ENCODE measurements at regions not wholly inside any gene's neighbourhood (a gene's known extent, or its start where the extent isn't known, plus 50 kb on each side); places are given as distances from the start of the nearest gene placed in this dataset.

DNA sequence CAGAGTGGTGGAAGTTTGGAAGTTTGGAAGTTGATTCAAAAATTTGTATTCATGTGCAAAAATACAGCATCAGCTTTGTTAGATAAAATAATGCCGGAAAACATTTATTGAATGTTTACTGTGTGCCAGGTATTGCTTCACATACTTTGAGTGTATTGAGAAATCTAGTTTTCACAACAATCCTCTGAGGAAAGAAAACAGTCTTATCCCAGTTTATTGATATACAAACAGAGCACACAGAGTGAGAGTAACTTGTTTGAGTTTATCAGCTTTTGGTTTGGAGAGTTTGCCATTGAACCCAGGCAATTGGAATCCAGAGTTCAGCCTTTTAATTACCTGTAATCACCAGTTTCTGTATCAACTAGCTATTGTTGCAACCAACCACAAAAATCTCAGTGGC lies 127.2 kb upstream of the RPS6KA3 start:
- DNase-seq (ENCODE audit: low spot score) = no peak

GRCh38 chrX:20388594-20388993 lies 121.9 kb upstream of the RPS6KA3 start:
- no peak for DNase-seq (ENCODE audit: low spot score)

GRCh38 chrX:20383477-20383876 lies 116.8 kb upstream of the RPS6KA3 start:
- no peak for DNase-seq (ENCODE audit: low spot score)

- DNase-seq (ENCODE audit: low spot score) = no peak
Measured at GRCh38 chrX:20382518-20383297, 116.0 kb upstream of the RPS6KA3 start.

DNA sequence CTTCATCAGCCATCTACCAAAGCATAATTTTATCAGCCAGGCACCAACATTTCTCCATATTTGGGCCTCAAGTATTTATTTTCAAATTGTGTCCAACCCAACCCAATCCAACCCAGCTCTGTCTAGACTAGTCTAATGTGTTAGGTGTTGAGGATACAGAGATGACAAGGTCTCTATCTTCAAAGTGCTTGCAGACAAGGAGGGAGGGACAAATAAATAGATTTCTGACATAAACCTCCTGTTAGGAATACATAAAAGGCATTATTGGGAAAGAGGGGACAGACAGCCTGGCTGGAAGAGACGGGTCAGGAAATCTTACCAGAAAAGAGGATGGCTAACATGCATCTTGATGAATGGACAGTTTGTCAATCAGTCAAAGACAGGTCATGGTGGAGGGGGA lies 115.4 kb upstream of the RPS6KA3 start:
- DNase-seq (ENCODE audit: low spot score) = no peak

GRCh38 chrX:20378233-20378920 lies 111.7 kb upstream of the RPS6KA3 start:
- no peak for DNase-seq (ENCODE audit: low spot score)

GRCh38 chrX:20374900-20375438 lies 108.3 kb upstream of the RPS6KA3 start:
- no peak for DNase-seq (ENCODE audit: low spot score)

- DNase-seq (ENCODE audit: low spot score) = no peak
Measured at GRCh38 chrX:20374450-20374849, 107.7 kb upstream of the RPS6KA3 start.

GRCh38 chrX:20373063-20373462 lies 106.4 kb upstream of the RPS6KA3 start:
- DNase-seq (ENCODE audit: low spot score) = no peak

DNA sequence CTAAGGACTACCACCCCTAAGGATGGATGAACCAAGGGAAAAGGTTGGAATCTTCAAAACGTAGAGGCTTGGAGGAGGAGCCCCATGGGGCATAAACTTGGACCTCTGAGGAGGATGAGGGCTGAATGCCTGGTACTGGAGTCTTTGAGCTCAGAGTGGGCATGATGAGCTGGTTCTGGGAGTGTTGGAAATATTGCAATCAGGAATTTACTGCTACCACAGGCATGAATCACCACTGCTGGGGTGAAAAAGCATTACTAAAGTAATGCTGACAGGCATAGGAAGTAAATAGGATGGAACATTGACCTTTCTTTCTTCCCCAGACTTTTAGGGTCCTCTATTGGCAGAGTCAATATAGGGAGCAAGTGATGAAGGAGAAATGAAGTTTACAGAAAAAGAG lies 105.8 kb upstream of the RPS6KA3 start:
- no peak for DNase-seq (ENCODE audit: low spot score)

GRCh38 chrX:20369468-20369867 lies 102.8 kb upstream of the RPS6KA3 start:
- no peak for DNase-seq (ENCODE audit: low spot score)

- no peak for DNase-seq (ENCODE audit: low spot score)
Measured at GRCh38 chrX:20364238-20364637, 97.5 kb upstream of the RPS6KA3 start.

DNA sequence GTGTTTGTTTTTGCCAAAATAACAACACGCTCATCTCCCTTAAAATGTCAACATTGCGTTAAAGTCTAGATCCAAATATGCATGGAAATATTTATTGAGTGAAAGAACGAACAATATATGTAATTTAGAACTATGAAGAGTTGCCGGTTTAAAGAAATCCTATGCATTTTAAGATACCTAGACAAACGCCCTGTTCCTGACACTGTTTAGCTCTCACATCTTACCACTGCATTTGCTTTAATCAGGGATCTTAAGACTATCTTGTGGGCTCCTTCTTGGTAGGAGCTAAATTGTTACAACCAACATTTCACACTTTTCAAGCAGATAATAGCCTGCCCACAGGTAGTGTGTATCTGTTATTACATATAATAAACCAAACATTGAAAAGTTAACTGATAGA lies 96.6 kb upstream of the RPS6KA3 start:
- no peak for DNase-seq (ENCODE audit: low spot score)

DNA sequence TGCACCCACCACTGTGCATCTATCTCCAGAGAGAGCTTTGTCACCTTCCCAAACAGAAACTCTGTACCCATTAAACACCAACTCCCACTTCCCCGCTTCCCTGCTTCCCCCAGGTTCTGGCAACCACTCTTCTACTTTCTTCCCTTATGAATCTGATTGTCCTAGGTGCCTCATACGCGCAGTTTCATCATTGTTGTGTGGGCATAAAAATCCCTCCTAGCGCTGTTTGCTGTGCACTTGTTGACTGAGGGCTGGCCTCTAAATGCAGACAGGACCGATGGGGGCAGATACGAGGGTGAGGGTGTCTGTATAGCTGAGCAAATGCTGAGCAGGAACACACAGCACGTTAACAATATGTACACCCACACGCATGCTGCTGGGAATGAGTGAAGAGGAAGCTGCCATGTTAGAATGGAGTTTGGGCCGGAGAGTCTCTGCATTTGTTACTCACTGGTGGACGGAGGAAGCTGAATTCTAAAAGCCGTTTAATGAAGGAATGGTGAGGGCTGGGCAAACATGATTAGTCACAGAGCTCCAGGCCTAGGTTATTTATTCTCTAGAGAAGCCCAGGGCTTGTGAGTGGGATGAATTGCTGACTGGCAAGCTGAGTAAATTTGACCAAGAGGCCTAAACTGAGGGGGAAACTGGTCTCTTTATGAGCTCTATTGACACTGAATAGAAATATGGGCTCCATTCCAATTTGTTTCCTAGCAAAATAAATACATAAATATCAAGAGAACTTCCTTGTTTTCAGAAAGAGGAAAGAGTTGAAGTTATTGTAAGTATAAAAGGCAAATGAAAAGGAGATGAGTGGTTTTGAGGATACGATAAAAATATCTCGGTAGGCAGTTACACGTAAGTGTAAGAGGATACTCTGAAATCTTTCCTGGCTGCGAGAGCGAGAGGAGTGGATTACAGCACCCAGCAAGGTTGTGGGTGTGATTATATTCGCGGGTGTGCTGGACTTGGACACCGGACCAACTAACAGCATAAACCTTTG lies 95.9 kb upstream of the RPS6KA3 start:
- DNase-seq (ENCODE audit: low spot score) = no peak

GRCh38 chrX:20361890-20362262 lies 95.2 kb upstream of the RPS6KA3 start:
- DNase-seq (ENCODE audit: low spot score) = no peak

DNA sequence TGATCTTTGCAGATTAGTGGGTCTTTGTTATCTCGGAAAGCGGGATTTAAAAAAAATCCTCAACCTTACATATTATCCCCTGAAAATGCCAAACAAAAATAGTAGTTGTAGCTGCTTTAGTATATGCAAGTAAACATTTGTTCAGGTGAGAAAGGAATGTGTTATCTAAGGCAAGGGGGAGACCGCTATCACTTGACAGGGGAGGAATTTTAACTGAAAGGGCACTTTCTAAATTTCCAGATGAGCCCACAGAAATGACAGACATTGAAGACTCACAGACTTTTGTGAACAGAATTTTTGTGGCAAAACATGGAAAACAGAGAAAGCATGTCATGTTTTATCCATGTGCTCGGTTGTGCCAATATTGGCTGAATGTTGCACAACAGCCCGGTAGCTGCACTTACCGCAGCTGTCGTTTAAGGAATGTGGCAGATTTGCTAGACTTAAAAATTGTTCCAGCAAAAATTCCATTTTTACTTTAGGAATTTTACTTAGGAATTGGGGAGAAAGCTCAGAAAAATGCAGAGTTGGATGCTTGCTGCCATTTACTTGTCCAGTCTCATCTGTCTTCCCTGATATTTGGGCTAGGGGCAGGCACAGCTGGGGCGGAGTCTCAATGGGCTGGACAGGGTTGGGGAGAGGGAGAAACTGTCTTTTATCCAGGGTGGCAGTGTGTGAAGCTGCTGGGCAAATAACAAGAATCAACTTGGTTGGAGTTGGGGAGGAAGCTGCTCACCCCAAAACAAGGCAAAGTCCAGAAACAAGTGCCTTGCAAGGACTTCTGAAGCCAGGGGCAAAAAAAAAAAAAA lies 94.6 kb upstream of the RPS6KA3 start:
- no peak for DNase-seq (ENCODE audit: low spot score)

GRCh38 chrX:20355187-20355586 lies 88.5 kb upstream of the RPS6KA3 start:
- DNase-seq (ENCODE audit: low spot score) = no peak

DNA sequence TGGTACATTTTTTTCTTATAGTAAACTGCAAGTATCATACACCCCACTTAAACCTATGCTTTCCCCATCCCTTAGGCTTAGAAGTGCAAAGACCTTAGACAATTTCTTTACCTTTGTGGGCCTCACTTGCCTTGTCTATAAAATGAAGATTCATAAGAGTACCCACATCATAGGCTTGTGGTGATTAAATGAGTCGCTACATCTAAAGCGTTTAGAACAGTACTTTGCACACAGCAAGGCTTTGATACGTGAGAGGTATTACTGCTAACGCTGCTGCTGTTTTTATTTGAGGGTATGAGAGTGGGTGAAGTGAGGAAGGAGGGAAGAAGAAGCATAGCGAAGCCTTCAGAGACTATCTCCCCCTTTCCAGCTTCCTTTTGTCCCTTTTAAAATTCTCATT lies 87.8 kb upstream of the RPS6KA3 start:
- DNase-seq (ENCODE audit: low spot score) = no peak

DNA sequence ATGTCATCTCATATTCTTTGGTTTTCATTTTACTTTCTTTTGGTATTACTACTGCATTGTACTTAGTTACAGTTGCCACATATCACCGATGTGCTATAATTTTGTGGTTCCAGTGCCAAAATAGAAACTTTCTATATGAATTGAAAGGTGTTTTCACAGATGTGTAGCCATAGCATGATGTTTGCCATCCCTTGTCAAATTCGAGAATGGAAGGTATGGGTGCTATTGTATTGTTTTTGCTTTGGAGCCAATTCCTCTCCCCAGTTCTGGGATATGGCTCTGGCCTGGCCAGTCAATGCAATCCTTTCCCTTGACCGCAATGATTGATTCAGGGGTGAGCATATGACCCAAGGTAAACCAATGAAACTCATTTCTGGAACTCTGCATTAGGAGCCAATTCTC lies 86.2 kb upstream of the RPS6KA3 start:
- no peak for DNase-seq (ENCODE audit: low spot score)

DNA sequence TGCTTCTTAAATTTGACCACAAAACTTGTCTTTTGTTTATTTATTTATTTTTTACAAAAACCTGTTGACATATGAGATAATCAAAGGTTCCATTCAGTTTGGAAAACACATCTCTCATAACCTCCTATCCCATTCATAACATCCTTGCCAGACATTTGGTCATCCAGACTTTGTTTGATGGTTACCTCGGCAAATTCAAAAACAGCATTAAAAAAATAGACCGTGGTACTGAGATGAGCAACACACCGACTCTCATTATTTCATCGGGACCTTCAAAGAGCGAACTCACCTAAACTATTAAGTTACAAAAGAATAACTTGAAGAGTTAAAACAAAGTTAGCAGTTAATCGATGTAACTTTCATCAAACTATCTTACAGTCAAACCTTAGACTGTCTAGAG lies 85.8 kb upstream of the RPS6KA3 start:
- DNase-seq (ENCODE audit: low spot score) = no peak

DNA sequence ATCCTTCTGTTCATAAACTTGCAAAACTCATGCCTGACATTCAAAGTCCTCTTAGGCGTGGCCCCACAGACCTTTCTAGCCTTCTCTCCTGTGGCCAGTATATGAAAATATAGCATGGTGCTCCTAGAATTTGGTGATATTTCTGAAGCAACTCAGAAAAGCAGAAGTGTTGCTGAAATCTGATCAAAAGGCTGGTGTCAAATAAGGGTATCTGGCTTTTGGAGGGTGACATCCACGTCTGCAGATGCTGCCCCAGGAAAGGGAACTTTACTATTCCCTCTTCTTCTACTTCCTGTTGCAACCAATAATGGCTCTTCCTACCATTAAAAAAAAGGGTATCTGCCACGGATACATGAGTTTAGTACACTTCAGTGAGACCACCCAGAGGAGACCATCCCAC lies 83.9 kb upstream of the RPS6KA3 start:
- DNase-seq (ENCODE audit: low spot score) = no peak

All from mesenteric fat pad (tissue), 1 donor.